ENCODE measurements at regions not wholly inside any gene's neighbourhood (a gene's known extent, or its start where the extent isn't known, plus 50 kb on each side); places are given as distances from the start of the nearest gene placed in this dataset.

DNA sequence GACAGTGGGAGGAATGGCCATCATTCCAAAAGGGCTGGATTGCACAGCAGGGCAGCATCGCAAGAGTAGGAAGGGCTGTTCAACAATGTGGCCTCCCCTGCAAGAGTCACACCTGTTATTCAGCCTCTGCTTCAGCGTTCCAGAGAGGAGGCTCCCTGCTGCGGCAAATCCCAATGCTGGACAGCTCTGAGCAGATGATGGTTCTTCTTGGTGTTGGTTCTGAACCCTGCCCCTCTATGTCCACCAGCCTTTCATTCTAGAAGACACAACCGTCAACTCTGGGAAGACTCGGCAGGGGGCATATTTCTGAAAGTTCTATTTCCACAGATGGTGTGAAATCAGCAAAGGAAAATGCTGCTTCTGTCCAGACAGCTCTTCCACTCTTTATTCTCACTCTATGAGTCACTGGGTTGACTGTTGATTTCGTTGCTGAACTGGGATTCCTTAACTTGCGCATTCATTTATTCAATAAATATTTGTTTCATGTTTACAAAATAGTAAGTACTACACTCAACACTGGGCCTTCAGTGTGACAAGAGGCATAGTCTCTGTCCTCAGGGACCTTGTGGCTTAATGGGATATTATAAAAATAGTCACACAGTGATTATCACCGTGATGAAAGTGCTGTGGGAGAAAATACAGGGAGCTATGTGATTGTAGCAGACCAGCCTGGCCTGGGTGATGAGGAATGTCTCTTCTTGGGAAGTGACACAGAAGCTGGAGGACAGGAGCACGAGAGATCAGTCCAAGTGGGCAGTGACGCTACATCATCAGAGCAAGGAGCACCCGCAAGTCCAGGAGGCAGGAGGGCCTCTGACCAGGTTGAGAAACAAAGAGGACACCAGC lies 260.3 kb downstream of the SIPA1L2 start:
- no peak for TF ChIP-seq CTCF (IDR thresholded peaks at IDR 0.05)
- no peak for TF ChIP-seq POLR2A (IDR thresholded peaks at IDR 0.05)
